Activated T-cell treated with anti-CD3 and anti-CD28 coated beads, Interleukin-2, amount 50 U/mL, for 4 hours (primary cell): ENCODE measurements at regions not wholly inside any gene's neighbourhood (a gene's known extent, or its start where the extent isn't known, plus 50 kb on each side); places are given as distances from the start of the nearest gene placed in this dataset.
A peak's percentile ranks its signal among the peaks of the same experiment; 100 is the strongest.

Experiments used
- ATAC-seq, 2 donors: fragments of 200-7000 bp; cut with Tn5 transposase; one replicate each; pipeline ENCODE4 v1.10.0; 2021
- DNase-seq: peaks from one replicate; pipeline ENCODE4 v3.0.0-alpha.2; 2020
- H3K27me3 Mint-ChIP-seq: one replicate; pipeline ENCODE4 v1.8.0; 2021; ENCODE audit warnings: low read depth, mixed read lengths
- H3K36me3 Mint-ChIP-seq: one replicate; pipeline ENCODE4 v1.8.0; 2022; ENCODE audit warnings: mixed read lengths; ENCODE audit not compliant: insufficient read depth
- H3K4me1 Mint-ChIP-seq: one replicate; pipeline ENCODE4 v1.8.0; 2021; ENCODE audit warnings: low read depth, mixed read lengths
- H3K4me3 Mint-ChIP-seq: one replicate; pipeline ENCODE4 v1.8.0; 2021; ENCODE audit warnings: mild to moderate bottlenecking, moderate library complexity, mixed read lengths
- H3K9me3 Mint-ChIP-seq: one replicate; pipeline ENCODE4 v1.8.0; 2021; ENCODE audit warnings: mixed read lengths

GRCh38 chr10:3613318-3613717 is 171.7 kb downstream of the KLF6 start:
- ATAC-seq (no peak), DNase-seq (no peak)
- H3K4me3 Mint-ChIP-seq = no peak overlapping the region
- no peaks in the 10 kb centered on the region for H3K4me1 Mint-ChIP-seq
- peaks cover 3% of the 10 kb centered on the region for H3K36me3 Mint-ChIP-seq
- H3K9me3 Mint-ChIP-seq = peaks cover 31% of the 10 kb centered on the region
- no peaks in the 10 kb centered on the region for H3K27me3 Mint-ChIP-seq

DNA sequence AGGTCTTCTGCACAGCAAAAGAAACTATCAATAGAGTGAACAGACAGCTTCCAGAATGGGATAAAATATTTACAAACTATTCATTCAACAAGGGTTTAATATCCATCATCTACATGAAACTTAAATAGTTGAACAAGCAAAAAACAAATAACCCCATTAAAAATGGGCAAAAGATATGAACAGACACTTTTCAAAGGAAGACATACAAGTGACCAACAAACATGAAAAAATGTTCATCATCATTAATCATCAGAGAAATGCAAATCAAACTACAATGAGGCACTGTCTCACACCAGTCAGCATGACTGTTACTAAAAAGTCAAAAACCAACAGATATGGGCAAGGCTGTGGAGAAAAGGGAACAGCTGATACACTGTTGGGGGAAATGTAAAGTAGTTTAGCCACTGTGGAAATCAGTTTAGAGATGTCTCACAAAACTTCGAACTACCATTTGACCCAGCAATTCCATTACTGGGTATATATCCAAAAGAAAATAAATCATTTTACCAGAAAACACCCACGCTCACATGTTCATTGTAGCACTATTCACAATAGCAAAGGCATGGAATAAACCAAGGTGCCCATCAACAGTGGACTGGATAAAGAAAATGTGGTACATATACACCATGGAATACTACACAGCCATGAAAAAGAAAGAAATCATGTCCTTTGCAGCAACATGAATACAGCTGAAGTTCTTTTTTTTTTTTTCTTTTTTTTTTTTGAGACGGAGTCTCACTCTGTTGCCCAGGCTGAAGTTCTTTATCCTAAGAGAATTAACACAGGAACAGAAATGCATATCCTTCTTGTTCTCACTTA is 172.6 kb downstream of the KLF6 start:
- Mint-ChIP-seq H3K27me3 (no peaks in the 10 kb centered on the region), H3K9me3 (peaks cover 41% of the 10 kb centered on the region), H3K4me1 (no peaks in the 10 kb centered on the region), H3K4me3 (no peak overlapping the region), H3K36me3 (peaks cover 5% of the 10 kb centered on the region)
- ATAC-seq (peak in 1 of 2 donors; percentile 40), DNase-seq (no peak)

DNA sequence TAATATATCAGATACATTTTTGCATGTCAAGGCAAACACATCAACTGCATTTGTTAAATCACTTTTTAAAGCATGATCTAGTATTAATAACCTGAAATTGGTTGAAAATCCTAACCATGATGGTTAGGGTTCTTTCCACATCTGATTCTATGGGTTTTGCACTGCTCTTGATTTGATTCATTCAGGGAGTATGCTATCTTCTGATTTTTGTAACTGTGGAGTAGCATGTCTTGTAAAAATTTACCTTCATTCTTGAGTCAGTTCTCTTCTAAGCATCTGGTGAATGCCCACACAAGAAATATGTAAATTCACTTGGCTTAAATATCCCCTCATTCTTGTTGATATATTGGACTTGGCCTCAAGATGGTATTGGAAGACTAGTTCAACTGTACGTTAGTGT is 178.7 kb downstream of the KLF6 start:
- peaks cover 14% of the 10 kb centered on the region for H3K4me1 Mint-ChIP-seq
- no peaks in the 10 kb centered on the region for H3K27me3 Mint-ChIP-seq
- no peak for DNase-seq
- no peak overlapping the region for H3K4me3 Mint-ChIP-seq
- peaks cover 42% of the 10 kb centered on the region for H3K9me3 Mint-ChIP-seq
- H3K36me3 Mint-ChIP-seq = peaks cover 10% of the 10 kb centered on the region
- ATAC-seq = peak; percentile 58 to 71

DNA sequence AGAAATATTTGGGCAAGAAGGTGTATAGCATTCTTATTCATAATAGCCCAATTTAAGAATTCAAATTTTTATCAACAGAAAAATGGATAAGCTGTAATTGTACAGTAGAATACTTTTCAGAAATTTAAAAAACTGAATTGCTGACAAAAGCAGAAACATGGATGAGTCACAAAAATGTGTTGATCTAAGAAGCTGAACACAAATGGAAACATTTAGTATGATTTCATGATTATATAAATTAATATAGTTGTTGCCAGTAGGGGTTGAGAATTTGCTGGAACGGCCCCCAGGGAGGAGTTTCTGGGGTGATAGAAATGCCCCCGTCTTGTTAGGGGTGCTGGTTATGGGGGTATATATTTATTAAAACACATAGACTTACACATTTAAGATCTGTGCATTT is 179.1 kb downstream of the KLF6 start:
- H3K36me3 Mint-ChIP-seq = peaks cover 10% of the 10 kb centered on the region
- ATAC-seq (no peak), DNase-seq (no peak)
- H3K4me1 Mint-ChIP-seq = peaks cover 14% of the 10 kb centered on the region
- H3K9me3 Mint-ChIP-seq = peaks cover 38% of the 10 kb centered on the region
- H3K4me3 Mint-ChIP-seq = no peak overlapping the region
- H3K27me3 Mint-ChIP-seq = no peaks in the 10 kb centered on the region

GRCh38 chr10:3595736-3596135 is 189.3 kb downstream of the KLF6 start:
- DNase-seq = no peak

GRCh38 chr10:3593611-3594010 is 191.4 kb downstream of the KLF6 start:
- DNase-seq (no peak), ATAC-seq (no peak)
- no peak overlapping the region for H3K4me3 Mint-ChIP-seq
- peaks cover 5% of the 10 kb centered on the region for H3K27me3 Mint-ChIP-seq
- H3K36me3 Mint-ChIP-seq = no peaks in the 10 kb centered on the region
- no peaks in the 10 kb centered on the region for H3K4me1 Mint-ChIP-seq
- H3K9me3 Mint-ChIP-seq = no peaks in the 10 kb centered on the region

More at GRCh38 chr10:3595736-3596135, 189.3 kb downstream of the KLF6 start:
- no peak for ATAC-seq
- Mint-ChIP-seq H3K4me1 (no peaks in the 10 kb centered on the region), H3K27me3 (peaks cover 11% of the 10 kb centered on the region), H3K4me3 (no peak overlapping the region), H3K9me3 (no peaks in the 10 kb centered on the region), H3K36me3 (no peaks in the 10 kb centered on the region)

DNA sequence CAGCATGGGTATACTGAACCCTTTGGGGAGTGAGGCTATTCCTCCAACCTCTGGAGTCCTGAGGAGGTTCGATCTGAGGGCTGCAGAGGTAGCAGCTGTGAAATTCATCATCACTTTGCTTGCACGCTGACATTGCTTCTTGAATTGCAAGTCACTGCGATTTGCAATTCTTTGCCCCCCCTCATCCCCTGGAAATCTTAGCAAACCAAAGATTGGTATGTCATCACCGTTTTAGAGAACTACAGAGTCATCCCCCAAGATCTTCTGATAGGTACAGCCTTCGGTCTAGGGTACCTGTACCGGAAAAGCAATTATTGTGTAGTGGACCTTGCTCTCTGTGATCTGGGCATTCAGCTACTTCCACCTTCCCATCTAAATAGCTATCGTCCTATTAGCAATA is 192.6 kb downstream of the KLF6 start:
- H3K9me3 Mint-ChIP-seq = no peaks in the 10 kb centered on the region
- ATAC-seq = no peak
- H3K4me3 Mint-ChIP-seq = no peak overlapping the region
- peaks cover 5% of the 10 kb centered on the region for H3K27me3 Mint-ChIP-seq
- H3K36me3 Mint-ChIP-seq = no peaks in the 10 kb centered on the region
- DNase-seq = no peak
- no peaks in the 10 kb centered on the region for H3K4me1 Mint-ChIP-seq

- H3K27me3 Mint-ChIP-seq = no peaks in the 10 kb centered on the region
- no peaks in the 10 kb centered on the region for H3K9me3 Mint-ChIP-seq
- DNase-seq (no peak), ATAC-seq (no peak)
- no peaks in the 10 kb centered on the region for H3K4me1 Mint-ChIP-seq
- H3K4me3 Mint-ChIP-seq = no peak overlapping the region
- H3K36me3 Mint-ChIP-seq = no peaks in the 10 kb centered on the region
These were observed 196.2 kb downstream of the KLF6 start for GRCh38 chr10:3588816-3589215.

- no peaks in the 10 kb centered on the region for H3K27me3 Mint-ChIP-seq
- ATAC-seq = no peak
- no peaks in the 10 kb centered on the region for H3K36me3 Mint-ChIP-seq
- H3K4me1 Mint-ChIP-seq = no peaks in the 10 kb centered on the region
- DNase-seq = no peak
- no peak overlapping the region for H3K4me3 Mint-ChIP-seq
- H3K9me3 Mint-ChIP-seq = no peaks in the 10 kb centered on the region
These were observed 196.7 kb downstream of the KLF6 start for GRCh38 chr10:3588346-3588745.

GRCh38 chr10:3584926-3585784 is 199.9 kb downstream of the KLF6 start:
- H3K27me3 Mint-ChIP-seq = peaks cover 1% of the 10 kb centered on the region
- DNase-seq (no peak), ATAC-seq (no peak)
- H3K4me3 Mint-ChIP-seq = no peak overlapping the region
- H3K36me3 Mint-ChIP-seq = no peaks in the 10 kb centered on the region
- H3K4me1 Mint-ChIP-seq = no peaks in the 10 kb centered on the region
- no peaks in the 10 kb centered on the region for H3K9me3 Mint-ChIP-seq

- Mint-ChIP-seq H3K27me3 (peaks cover 1% of the 10 kb centered on the region), H3K4me3 (no peak overlapping the region), H3K9me3 (no peaks in the 10 kb centered on the region), H3K4me1 (peaks cover 8% of the 10 kb centered on the region), H3K36me3 (no peaks in the 10 kb centered on the region)
- DNase-seq (no peak), ATAC-seq (no peak)
These were observed 204.4 kb downstream of the KLF6 start for GRCh38 chr10:3580565-3580964.

DNA sequence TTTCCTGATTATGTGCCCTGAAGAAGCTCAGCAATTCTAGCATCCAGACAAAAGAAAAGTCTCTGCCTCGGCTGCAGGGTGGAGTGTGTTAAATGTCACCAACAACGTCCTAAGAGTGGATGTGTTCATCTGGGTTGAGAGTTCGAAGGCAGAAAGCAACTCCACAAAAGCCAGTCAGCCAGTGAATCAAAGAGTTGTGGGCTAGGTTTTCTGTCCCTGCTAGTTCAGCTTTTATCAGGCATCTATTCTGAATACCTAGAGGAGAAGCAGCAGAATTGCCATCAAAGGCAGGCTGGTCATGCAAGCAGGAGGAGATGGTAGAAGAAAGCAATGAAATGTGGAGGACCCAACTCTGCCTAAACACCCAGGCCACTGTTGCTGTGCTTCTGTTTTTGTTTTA is 205.2 kb downstream of the KLF6 start:
- Mint-ChIP-seq H3K36me3 (no peaks in the 10 kb centered on the region), H3K4me1 (peaks cover 8% of the 10 kb centered on the region), H3K4me3 (no peak overlapping the region), H3K27me3 (peaks cover 1% of the 10 kb centered on the region), H3K9me3 (no peaks in the 10 kb centered on the region)
- DNase-seq (no peak), ATAC-seq (no peak)

- Mint-ChIP-seq H3K4me3 (no peak overlapping the region), H3K36me3 (no peaks in the 10 kb centered on the region), H3K4me1 (peaks cover 8% of the 10 kb centered on the region), H3K27me3 (peaks cover 1% of the 10 kb centered on the region), H3K9me3 (no peaks in the 10 kb centered on the region)
- ATAC-seq (no peak), DNase-seq (no peak)
These were observed 206.3 kb downstream of the KLF6 start for GRCh38 chr10:3578682-3579081.

- H3K9me3 Mint-ChIP-seq = no peaks in the 10 kb centered on the region
- ATAC-seq = no peak
These were observed 206.8 kb downstream of the KLF6 start for GRCh38 chr10:3578159-3578558.

GRCh38 chr10:3574451-3574850 is 210.6 kb downstream of the KLF6 start:
- H3K36me3 Mint-ChIP-seq = no peaks in the 10 kb centered on the region
- DNase-seq (no peak), ATAC-seq (no peak)
- H3K27me3 Mint-ChIP-seq = peaks cover 6% of the 10 kb centered on the region
- H3K4me3 Mint-ChIP-seq = no peak overlapping the region
- H3K4me1 Mint-ChIP-seq = peaks cover 3% of the 10 kb centered on the region
- no peaks in the 10 kb centered on the region for H3K9me3 Mint-ChIP-seq

More at GRCh38 chr10:3578159-3578558, 206.8 kb downstream of the KLF6 start:
- peaks cover 3% of the 10 kb centered on the region for H3K27me3 Mint-ChIP-seq
- H3K36me3 Mint-ChIP-seq = no peaks in the 10 kb centered on the region
- H3K4me3 Mint-ChIP-seq = no peak overlapping the region
- DNase-seq = no peak
- peaks cover 8% of the 10 kb centered on the region for H3K4me1 Mint-ChIP-seq
